Upper lobe of left lung (tissue), 4 donors: ENCODE measurements at regions not wholly inside any gene's neighbourhood (a gene's known extent, or its start where the extent isn't known, plus 50 kb on each side); places are given as distances from the start of the nearest gene placed in this dataset.

Source experiments
- EP300 ChIP-seq, 4 donors: sonication (generic); formaldehyde crosslinking; IDR thresholded peaks; one replicate each; pipeline ENCODE4 v1.5.1; 2017; ENCODE audit warnings: antibody characterized with exemption in 4 of 4, control low read depth in 2 of 4
- POLR2AphosphoS5 ChIP-seq, 2 donors: sonication (generic); formaldehyde crosslinking; IDR thresholded peaks; one replicate each; pipeline ENCODE4 v1.5.1; 2017; ENCODE audit warnings: antibody characterized with exemption in 2 of 2
- TF ChIP-seq, protein P1 (sequence below), 6 experiments: fragments of 450-650 bp in 4 of 6; fragments of 200-600 bp in 2 of 6; sonication (generic) in 2 of 6; IDR thresholded peaks; one replicate each; pipeline ENCODE4 v1.5.1; 2016 to 2019; ENCODE audit warnings: antibody characterized with exemption in 6 of 6

DNA sequence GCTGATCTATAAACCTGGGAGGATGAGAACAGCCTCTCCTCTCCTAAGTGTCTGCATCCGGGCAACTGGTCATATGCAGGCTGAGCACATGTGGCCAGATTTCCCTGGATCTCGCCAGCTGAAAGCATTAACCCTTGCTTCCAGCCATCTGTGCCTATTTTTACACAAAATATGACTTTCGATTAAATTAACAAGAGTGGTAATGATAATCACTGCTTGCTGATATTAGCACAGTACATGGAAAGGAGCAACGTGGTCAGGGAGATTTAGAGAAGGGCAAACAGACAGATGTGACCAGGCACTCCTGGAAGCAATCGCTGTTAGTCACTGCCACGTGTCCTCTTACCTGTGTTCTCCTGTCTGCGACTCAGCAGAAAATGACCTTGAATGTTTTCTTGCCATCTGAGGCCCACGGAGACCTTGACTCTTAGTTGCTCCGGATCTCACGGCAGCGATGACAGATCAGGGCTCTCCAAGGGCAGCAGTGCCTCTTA, 59.5 kb upstream of the NPTX2 start:
- TF ChIP-seq, protein P1, sequence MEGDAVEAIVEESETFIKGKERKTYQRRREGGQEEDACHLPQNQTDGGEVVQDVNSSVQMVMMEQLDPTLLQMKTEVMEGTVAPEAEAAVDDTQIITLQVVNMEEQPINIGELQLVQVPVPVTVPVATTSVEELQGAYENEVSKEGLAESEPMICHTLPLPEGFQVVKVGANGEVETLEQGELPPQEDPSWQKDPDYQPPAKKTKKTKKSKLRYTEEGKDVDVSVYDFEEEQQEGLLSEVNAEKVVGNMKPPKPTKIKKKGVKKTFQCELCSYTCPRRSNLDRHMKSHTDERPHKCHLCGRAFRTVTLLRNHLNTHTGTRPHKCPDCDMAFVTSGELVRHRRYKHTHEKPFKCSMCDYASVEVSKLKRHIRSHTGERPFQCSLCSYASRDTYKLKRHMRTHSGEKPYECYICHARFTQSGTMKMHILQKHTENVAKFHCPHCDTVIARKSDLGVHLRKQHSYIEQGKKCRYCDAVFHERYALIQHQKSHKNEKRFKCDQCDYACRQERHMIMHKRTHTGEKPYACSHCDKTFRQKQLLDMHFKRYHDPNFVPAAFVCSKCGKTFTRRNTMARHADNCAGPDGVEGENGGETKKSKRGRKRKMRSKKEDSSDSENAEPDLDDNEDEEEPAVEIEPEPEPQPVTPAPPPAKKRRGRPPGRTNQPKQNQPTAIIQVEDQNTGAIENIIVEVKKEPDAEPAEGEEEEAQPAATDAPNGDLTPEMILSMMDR (IDR thresholded peaks at IDR 0.05), result no peak
- TF ChIP-seq POLR2AphosphoS5 (IDR thresholded peaks at IDR 0.05) (no peak), EP300 (IDR thresholded peaks at IDR 0.05) (no peak)
